D721Med (cell line): ENCODE measurements at regions not wholly inside any gene's neighbourhood (a gene's known extent, or its start where the extent isn't known, plus 50 kb on each side); places are given as distances from the start of the nearest gene placed in this dataset.

Source experiments
- DNase-seq: peaks from one replicate; pipeline ENCODE4 v3.0.0; 2011; ENCODE audit warnings: low spot score; ENCODE audit not compliant: insufficient read length
- FAIRE-seq: peaks from 2 replicates; lab custom pipeline; 2011; peaks lifted over from hg19 to GRCh38; lab: Jason Lieb, UNC
- TF ChIP-seq, protein P1 (sequence below): IDR thresholded peaks from 2 replicates; pipeline ENCODE4 v1.5.1; 2012; ENCODE audit warnings: mild to moderate bottlenecking, control low read depth; ENCODE audit not compliant: insufficient read depth; ENCODE audit errors: missing control alignments

DNA sequence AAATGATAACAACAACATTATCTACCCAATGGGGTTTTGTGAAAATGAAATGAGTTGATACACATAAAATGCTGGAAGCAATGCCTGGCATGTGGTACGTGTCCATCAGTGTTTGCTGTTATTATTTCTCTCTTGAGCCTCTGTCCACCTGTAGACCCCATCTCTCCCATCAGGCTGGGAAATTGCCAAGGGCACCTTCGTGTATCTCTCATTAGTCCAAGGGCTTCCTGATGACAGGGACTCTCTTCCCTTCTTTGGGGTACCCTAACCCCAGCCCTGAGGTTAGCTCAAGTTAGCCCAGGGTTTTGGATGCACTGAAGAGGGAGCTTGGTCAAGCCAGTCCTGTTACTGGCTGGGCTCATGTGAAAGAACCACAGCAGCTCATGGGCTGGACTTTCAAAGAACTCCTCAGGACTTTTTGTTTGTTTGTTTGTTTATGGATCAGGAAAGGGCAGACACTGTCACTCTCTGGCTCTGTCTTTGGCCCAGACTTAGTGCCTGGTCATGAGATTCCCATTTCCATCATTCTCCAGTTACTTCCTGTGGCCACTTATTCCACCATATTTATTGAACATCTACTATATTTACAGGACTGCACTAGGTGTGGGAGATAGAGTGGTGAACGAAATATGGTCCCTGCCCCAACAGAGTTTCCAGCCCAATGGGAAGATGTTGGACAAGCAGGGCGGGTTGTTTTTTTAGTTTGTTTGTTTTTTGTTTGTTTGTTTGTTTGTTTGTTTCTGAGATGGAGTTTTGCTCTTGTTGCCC lies 57.4 kb downstream of the NAV1 start:
- FAIRE-seq (no peak), DNase-seq (no peak)
- TF ChIP-seq, protein P1, sequence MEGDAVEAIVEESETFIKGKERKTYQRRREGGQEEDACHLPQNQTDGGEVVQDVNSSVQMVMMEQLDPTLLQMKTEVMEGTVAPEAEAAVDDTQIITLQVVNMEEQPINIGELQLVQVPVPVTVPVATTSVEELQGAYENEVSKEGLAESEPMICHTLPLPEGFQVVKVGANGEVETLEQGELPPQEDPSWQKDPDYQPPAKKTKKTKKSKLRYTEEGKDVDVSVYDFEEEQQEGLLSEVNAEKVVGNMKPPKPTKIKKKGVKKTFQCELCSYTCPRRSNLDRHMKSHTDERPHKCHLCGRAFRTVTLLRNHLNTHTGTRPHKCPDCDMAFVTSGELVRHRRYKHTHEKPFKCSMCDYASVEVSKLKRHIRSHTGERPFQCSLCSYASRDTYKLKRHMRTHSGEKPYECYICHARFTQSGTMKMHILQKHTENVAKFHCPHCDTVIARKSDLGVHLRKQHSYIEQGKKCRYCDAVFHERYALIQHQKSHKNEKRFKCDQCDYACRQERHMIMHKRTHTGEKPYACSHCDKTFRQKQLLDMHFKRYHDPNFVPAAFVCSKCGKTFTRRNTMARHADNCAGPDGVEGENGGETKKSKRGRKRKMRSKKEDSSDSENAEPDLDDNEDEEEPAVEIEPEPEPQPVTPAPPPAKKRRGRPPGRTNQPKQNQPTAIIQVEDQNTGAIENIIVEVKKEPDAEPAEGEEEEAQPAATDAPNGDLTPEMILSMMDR, result no peak

DNA sequence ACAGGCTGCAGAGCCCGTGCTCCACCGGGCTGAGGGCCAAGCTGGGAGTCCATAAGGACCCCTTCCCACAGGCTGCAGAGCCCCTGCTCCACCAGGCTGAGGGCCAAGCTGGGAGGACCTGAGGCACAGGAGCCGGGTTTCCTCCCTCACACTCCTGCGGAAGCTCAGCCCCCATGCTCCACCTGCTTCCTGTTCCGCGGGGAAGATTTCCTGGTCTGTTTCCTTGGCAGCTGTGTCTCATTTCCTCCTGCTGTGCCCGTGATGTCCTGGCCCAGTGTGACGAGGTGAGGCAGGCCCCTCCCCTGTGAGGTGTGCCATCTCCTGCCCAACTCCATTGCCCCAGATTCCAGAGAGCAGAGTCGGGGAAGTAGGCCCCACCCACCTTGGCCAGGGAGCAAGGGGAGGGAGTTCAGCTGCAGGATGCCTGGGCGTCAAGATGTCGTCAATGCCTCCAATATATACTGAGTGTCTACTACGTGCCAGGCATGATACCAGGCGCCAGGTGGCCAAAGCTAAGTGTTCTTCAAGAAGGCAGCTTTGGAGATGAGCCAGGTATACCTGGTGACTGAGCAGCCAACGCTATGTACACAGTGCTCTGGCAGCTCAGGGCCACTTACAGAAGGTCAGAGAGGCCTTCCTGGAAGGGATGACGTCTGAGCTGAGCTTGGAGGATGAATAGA lies 58.8 kb downstream of the NAV1 start:
- DNase-seq (no peak), FAIRE-seq (no peak)
- TF ChIP-seq, protein P1, result no peak

DNA sequence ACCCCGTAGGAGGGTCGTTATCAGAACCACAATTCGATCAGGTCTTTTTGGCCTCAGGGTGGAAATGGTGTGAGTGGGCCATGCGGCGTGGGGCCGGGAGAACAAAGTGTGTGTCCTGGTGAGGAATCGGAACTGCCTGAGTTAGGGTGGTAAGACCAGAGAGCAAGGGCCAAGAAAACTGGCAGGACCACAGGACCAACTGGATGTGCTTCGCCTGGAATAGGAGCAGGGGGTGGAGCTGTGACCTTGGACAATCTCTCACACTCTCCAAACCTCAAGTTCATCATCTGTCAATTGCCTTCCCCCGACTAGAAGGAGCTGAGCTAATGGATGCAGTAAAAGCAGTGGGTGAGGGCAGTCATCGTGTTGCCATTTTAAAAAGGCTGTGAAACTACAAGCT lies 59.5 kb downstream of the NAV1 start:
- DNase-seq, result no peak
- FAIRE-seq, result no peak
- TF ChIP-seq, protein P1, result no peak

DNA sequence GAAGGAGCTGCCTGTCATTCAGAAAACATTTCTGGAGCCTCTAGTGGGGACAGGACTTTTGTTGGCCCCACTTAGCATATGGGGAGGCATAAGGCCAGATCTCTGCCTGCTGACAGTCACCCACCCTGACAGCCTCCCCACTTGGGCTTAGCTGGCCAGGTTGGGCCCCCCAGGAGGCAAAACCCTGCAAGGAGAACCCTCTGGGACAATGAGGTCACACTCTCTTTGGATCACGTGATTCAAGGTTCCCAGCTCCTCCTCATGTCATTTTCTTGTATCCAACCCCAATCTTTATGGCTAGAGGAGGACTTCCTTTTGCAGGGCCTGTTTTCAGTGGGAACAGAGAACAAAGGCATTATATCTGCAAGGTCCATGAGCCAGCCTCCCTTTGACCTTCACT lies 60.0 kb downstream of the NAV1 start:
- DNase-seq (no peak), FAIRE-seq (no peak)
- TF ChIP-seq, protein P1, result no peak

DNA sequence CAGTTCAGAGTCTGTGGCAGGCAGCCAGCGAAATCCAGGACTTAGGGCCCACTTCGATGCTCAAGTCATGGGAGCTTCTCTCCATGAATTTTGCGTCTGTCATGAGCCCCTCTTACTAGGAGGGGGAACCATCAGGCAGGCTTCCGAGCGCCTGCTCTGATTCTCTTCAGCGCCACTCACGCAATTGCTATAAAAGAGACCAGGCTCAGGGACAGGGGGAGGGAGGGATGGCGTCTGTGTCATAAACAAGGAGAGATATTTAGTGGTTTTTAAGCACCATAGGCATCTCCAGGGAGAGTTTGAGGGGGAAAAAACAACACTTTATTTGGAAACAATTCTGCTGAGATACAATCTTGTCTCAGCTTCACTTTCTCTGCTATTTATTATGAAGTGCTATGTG lies 60.6 kb downstream of the NAV1 start:
- FAIRE-seq (no peak), DNase-seq (no peak)
- TF ChIP-seq, protein P1, result no peak

DNA sequence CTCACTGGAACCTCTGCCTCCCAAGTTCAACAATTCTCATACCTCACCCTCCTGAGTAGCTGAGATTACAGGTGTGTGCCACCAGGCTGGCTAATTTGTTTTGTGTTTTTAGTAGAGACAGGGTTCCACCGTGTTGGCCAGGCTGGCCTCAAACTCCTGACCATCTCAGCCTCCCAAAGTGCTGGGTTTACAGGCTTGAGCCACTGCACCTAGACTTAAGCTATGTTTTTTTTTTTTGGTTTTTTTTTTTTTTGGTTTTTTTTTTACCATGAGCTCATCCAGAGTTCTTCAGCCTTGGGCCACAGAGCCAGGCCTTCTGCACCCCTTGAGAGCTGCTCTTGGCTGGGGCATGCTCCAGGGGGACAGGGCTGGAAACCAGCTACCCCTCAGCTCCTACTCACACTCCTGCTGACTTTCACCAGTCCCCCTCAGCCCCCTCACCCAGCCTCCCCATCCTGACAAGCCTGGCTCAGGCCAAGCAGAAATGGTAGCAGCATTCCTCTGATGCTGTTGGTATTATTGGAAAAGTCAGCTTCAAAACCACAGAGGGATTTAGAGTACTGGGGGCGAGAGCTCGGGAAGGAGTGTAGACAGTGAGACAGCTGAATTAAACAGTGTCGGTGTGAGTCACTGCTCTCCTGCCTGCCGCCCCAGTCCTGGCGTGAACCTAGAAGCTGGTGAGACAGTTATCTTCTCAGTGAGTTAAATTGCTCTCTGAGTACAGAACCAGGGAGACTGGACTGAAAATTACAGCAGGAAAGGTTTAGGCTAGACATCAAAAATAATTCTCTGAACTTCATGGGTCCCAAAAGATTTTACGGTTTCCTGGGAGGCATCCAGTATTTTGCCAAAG lies 63.7 kb downstream of the NAV1 start:
- TF ChIP-seq, protein P1, result no peak
- no peak for FAIRE-seq
- DNase-seq, result no peak
